GM13976 (cell line): ENCODE measurements at regions not wholly inside any gene's neighbourhood (a gene's known extent, or its start where the extent isn't known, plus 50 kb on each side); places are given as distances from the start of the nearest gene placed in this dataset.
"Not testable (repeated sequence)": the region's sequence is repeated elsewhere in the genome, so short reads cannot be mapped to it uniquely, and the experiment has no call there.

Experiments
- DNase-seq: peaks from one replicate; pipeline ENCODE4 v3.0.0; 2012; ENCODE audit warnings: low spot score
- CTCF ChIP-seq: IDR thresholded peaks from 2 replicates; pipeline ENCODE4 v1.5.1; 2012; ENCODE audit warnings: borderline replicate concordance, mild to moderate bottlenecking; ENCODE audit not compliant: insufficient read depth; ENCODE audit errors: extremely low read depth, missing control alignments, control extremely low read depth
- in situ Hi-C: fragments of 300-500 bp; cut with MboI; formaldehyde crosslinking; loops from one replicate; pipeline ENCODE4 v1.12.0; 2022; ENCODE audit warnings: low sequenced_read_pairs, mixed read lengths, inconsistent platforms; ENCODE audit not compliant: unreplicated experiment

GRCh38 chr13:111064661-111065060 is 50.4 kb upstream of the ARHGEF7 start:
- in situ Hi-C loops: no loop called here
- no peak for DNase-seq
- TF ChIP-seq CTCF: no peak

- DNase-seq: no peak
- in situ Hi-C loops: no loop called here
- TF ChIP-seq CTCF: no peak
These were observed 52.1 kb upstream of the ARHGEF7 start for GRCh38 chr13:111062966-111063365.

GRCh38 chr13:111062305-111062704 is 52.8 kb upstream of the ARHGEF7 start:
- no peak for TF ChIP-seq CTCF
- in situ Hi-C loops: no loop called here
- no peak for DNase-seq

- in situ Hi-C loops: no loop called here
- DNase-seq: no peak
- TF ChIP-seq CTCF: no peak
These were observed 53.6 kb upstream of the ARHGEF7 start for GRCh38 chr13:111061358-111062045.

- in situ Hi-C loops: no loop called here
- no peak for TF ChIP-seq CTCF
- DNase-seq: no peak
These were observed 54.7 kb upstream of the ARHGEF7 start for GRCh38 chr13:111060237-111060919.

- in situ Hi-C loops: no loop called here
- DNase-seq: no peak
These were observed 56.2 kb upstream of the ARHGEF7 start for GRCh38 chr13:111058796-111059506.

GRCh38 chr13:111058339-111058738 is 56.8 kb upstream of the ARHGEF7 start:
- DNase-seq, in situ Hi-C loops: not testable (repeated sequence)

More at GRCh38 chr13:111058796-111059506, 56.2 kb upstream of the ARHGEF7 start:
- no peak for TF ChIP-seq CTCF

- DNase-seq, in situ Hi-C loops: not testable (repeated sequence)
These were observed 63.3 kb upstream of the ARHGEF7 start for GRCh38 chr13:111051726-111052232.
